Cardiac muscle cell (in vitro differentiated cells and primary cell): ENCODE measurements at regions not wholly inside any gene's neighbourhood (a gene's known extent, or its start where the extent isn't known, plus 50 kb on each side); places are given as distances from the start of the nearest gene placed in this dataset.

Experiments
- DNase-seq, 2 donors: peaks; one replicate each; pipeline versions ENCODE4 v3.0.0 to v3.0.0-alpha.2; 2010 to 2017; ENCODE audit warnings: low read depth in 1 of 2, low spot score in 1 of 2
- H3K27ac ChIP-seq: fragments of 200-600 bp; sonication (generic); 2 replicates; pipeline ENCODE4 v1.5.1; 2016
- H3K27me3 ChIP-seq: fragments of 200-600 bp; sonication (generic); 2 replicates; pipeline ENCODE4 v1.6.0; 2016; ENCODE audit warnings: control low read depth
- H3K36me3 ChIP-seq: fragments of 200-600 bp; sonication (generic); 2 replicates; pipeline ENCODE4 v1.5.1; 2016; ENCODE audit warnings: control low read depth
- H3K4me1 ChIP-seq: fragments of 200-600 bp; sonication (generic); 2 replicates; pipeline ENCODE4 v1.8.1; 2017; ENCODE audit warnings: low read depth, mild to moderate bottlenecking, mixed run types
- H3K4me3 ChIP-seq: fragments of 200-600 bp; sonication (generic); 2 replicates; pipeline ENCODE4 v1.5.1; 2016; ENCODE audit warnings: mild to moderate bottlenecking
- H3K9me3 ChIP-seq: fragments of 200-600 bp; sonication (generic); 2 replicates; pipeline ENCODE4 v1.5.1; 2017; ENCODE audit warnings: low read depth, mild to moderate bottlenecking, control low read depth
- CTCF ChIP-seq: IDR thresholded peaks from 2 replicates; pipeline ENCODE4 v1.5.1; 2012; ENCODE audit warnings: low read depth, mild to moderate bottlenecking, low read length

DNA sequence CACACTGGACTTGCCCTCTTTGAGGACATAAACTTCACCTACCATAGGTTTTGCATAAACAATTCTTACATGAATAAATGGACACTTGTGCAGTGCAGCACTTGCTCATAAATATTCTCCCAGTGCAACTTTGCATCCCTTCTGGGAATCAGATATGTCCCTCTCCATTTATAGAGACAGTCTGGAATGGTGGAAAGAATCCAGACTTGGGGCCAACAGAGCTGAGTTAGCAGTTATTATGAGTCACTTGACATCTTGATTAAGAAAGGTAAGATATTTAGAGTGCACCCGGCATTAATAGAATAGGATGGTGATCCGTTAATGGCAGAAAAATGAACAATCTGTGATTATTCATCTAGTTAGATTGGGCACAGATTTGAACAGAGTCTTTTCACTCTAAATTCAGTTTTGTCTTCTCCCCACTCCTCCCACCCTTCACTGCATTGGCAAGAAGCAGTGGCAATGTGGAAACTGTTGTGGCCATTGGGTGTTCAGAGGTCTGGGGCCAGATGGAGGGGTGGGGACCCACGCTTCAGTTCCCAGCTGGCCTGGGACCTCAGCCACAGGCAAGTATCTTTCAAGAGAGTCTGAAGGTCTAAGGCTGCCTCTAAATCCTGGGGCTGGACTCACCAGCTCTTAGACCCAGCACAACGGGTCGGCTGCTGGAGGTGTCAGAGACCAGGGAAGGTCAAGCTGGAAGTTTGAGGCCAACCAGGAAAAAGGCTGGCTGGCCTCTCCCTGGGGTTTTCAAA lies 58.9 kb upstream of the KY start:
- TF ChIP-seq CTCF = no peak
- Histone ChIP-seq H3K4me1 (peaks cover 8% of the 10 kb centered on the region), H3K27ac (peak overlapping the region; percentile 60), H3K4me3 (no peak overlapping the region), H3K36me3 (no peaks in the 10 kb centered on the region), H3K9me3 (no peaks in the 10 kb centered on the region), H3K27me3 (peaks cover 4% of the 10 kb centered on the region)
- peak in 1 of 2 donors; percentile 51 for DNase-seq

DNA sequence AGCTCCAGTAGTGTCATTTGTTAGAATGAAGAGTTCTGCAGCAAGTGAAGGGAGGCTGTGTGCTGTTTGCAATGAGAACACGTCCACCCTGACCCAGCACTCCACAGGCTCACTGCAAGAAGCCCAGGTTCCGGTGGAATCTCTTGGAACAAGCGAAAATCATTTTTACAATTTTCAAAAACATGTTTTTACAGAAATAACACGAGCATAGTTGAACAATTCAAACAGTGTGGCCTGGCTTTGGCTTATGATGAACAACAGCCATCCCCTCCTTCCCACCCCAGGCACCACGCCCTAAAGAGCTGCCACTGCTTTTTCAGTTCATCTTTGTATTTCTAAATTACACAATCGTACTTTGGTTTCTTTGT lies 59.5 kb upstream of the KY start:
- TF ChIP-seq CTCF = no peak
- no peak for DNase-seq
- H3K36me3 ChIP-seq = no peaks in the 10 kb centered on the region
- peaks cover 8% of the 10 kb centered on the region for H3K4me1 ChIP-seq
- H3K4me3 ChIP-seq = no peak overlapping the region
- peak overlapping the region; percentile 60 for H3K27ac ChIP-seq
- H3K9me3 ChIP-seq = no peaks in the 10 kb centered on the region
- no peaks in the 10 kb centered on the region for H3K27me3 ChIP-seq

DNA sequence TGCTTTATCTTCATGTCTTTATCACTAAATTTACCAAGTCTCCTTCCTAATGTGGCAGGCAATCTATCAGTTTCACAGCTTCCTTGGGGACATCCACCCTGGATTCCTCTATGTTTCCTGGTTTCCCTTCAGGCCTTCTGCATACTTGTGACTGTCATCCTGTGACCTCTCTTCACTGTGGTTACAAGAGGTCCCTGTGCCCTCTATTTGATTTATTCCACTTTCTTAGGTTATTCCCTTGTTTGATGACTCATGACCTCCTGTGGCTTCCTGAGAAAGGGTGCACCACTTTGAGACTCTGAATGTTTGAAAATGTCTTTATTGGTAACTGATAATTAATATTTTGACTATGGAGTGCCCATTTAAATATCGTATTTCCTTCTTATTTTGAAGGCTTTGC lies 60.5 kb upstream of the KY start:
- Histone ChIP-seq H3K27ac (no peak overlapping the region), H3K27me3 (no peaks in the 10 kb centered on the region), H3K4me1 (peaks cover 8% of the 10 kb centered on the region), H3K36me3 (no peaks in the 10 kb centered on the region), H3K4me3 (no peak overlapping the region), H3K9me3 (no peaks in the 10 kb centered on the region)
- no peak for TF ChIP-seq CTCF
- no peak for DNase-seq

GRCh38 chr3:134713671-134714070 lies 62.8 kb upstream of the KY start:
- H3K27ac ChIP-seq = no peak overlapping the region
- H3K36me3 ChIP-seq = no peaks in the 10 kb centered on the region
- no peak for DNase-seq
- H3K27me3 ChIP-seq = peaks cover 5% of the 10 kb centered on the region
- no peak for TF ChIP-seq CTCF
- H3K9me3 ChIP-seq = no peaks in the 10 kb centered on the region
- peaks cover 8% of the 10 kb centered on the region for H3K4me1 ChIP-seq
- H3K4me3 ChIP-seq = no peak overlapping the region

GRCh38 chr3:134718726-134719125 lies 67.9 kb upstream of the KY start:
- DNase-seq = peak in 1 of 2 donors; percentile 50
- H3K27ac ChIP-seq = no peak overlapping the region
- H3K4me1 ChIP-seq = no peaks in the 10 kb centered on the region
- H3K36me3 ChIP-seq = no peaks in the 10 kb centered on the region
- H3K4me3 ChIP-seq = no peak overlapping the region
- no peaks in the 10 kb centered on the region for H3K9me3 ChIP-seq
- H3K27me3 ChIP-seq = peaks cover 26% of the 10 kb centered on the region
- TF ChIP-seq CTCF = no peak
